Prostate gland (tissue), 2 donors: ENCODE measurements at regions not wholly inside any gene's neighbourhood (a gene's known extent, or its start where the extent isn't known, plus 50 kb on each side); places are given as distances from the start of the nearest gene placed in this dataset.

Experiments used
- DNase-seq: peaks from one replicate; pipeline ENCODE4 v3.0.0-alpha.2; 2019; ENCODE audit warnings: low spot score
- H3K27ac ChIP-seq, 2 donors: fragments of 200-600 bp; sonication (generic); 2 replicates each; pipeline ENCODE4 v1.5.1; 2017 to 2019
- H3K27me3 ChIP-seq: fragments of 200-600 bp; sonication (generic); replicated peaks from 2 replicates; pipeline ENCODE4 v1.5.1; 2019; ENCODE audit not compliant: insufficient read depth
- H3K36me3 ChIP-seq, 2 donors: fragments of 200-600 bp; sonication (generic); 1 replicate in 1 of 2; 2 replicates in 1 of 2; pipeline versions ENCODE4 v1.5.1 to v1.8.1; 2017 to 2019
- H3K4me1 ChIP-seq: fragments of 200-600 bp; sonication (generic); replicated peaks from 2 replicates; pipeline ENCODE4 v1.5.1; 2019
- H3K4me3 ChIP-seq, 2 donors: fragments of 200-600 bp; sonication (generic); 2 replicates each; pipeline ENCODE4 v1.5.1; 2017 to 2019
- H3K9me3 ChIP-seq: fragments of 200-600 bp; sonication (generic); 2 replicates; pipeline ENCODE4 v1.5.1; 2017
- CTCF ChIP-seq, 4 experiments: fragments of 200-600 bp in 2 of 4; fragments of 450-650 bp in 2 of 4; sonication (generic) in 2 of 4; IDR thresholded peaks; 1 replicate in 3 of 4; 2 replicates in 1 of 4; pipeline ENCODE4 v1.5.1; 2016 to 2019; ENCODE audit warnings: antibody characterized with exemption in 4 of 4, mild to moderate bottlenecking in 2 of 4, moderate library complexity in 2 of 4
- POLR2A ChIP-seq: fragments of 450-650 bp; IDR thresholded peaks from one replicate; pipeline ENCODE4 v1.6.1; 2016; ENCODE audit warnings: antibody characterized with exemption, mild to moderate bottlenecking
- POLR2AphosphoS5 ChIP-seq: sonication (generic); formaldehyde crosslinking; IDR thresholded peaks from one replicate; pipeline ENCODE4 v1.6.1; 2017; ENCODE audit warnings: antibody characterized with exemption
- WGBS: methylation state at CpG from one replicate; pipeline ENCODE4 v1.1.5; 2018; 5-methylcytosine and 5-hydroxymethylcytosine counted together
- intact Hi-C: fragments of 100-400 bp; cut with DNase I; formaldehyde crosslinking; loops from one replicate; pipeline ENCODE4 v1.14.2; 2022

GRCh38 chr7:131878777-131879176, 322.3 kb upstream of the PODXL start:
- no peak overlapping the region for H3K4me3 ChIP-seq
- no peak overlapping the region for H3K27ac ChIP-seq
- TF ChIP-seq CTCF (IDR thresholded peaks at IDR 0.05) (no peak), POLR2AphosphoS5 (no peak), POLR2A (no peak)
- no peaks in the 10 kb centered on the region for H3K9me3 ChIP-seq
- H3K4me1 ChIP-seq: no peaks in the 10 kb centered on the region
- 65% methylated on average over 2 of the region's 2 CpGs for WGBS
- intact Hi-C loops: no loop called here
- no peak for DNase-seq
- no peaks in the 10 kb centered on the region for H3K36me3 ChIP-seq
- no peaks in the 10 kb centered on the region for H3K27me3 ChIP-seq

- Histone ChIP-seq H3K9me3 (no peaks in the 10 kb centered on the region), H3K36me3 (no peaks in the 10 kb centered on the region), H3K27ac (no peak overlapping the region), H3K4me1 (no peaks in the 10 kb centered on the region), H3K4me3 (no peak overlapping the region), H3K27me3 (no peaks in the 10 kb centered on the region)
- TF ChIP-seq POLR2AphosphoS5: no peak
- TF ChIP-seq CTCF (IDR thresholded peaks at IDR 0.05): no peak
- no peak for TF ChIP-seq POLR2A
- no peak for DNase-seq
- 44% methylated on average over 6 of the region's 6 CpGs for WGBS
- intact Hi-C loops: no loop called here
Measured at GRCh38 chr7:131873581-131873980, 317.2 kb upstream of the PODXL start.

GRCh38 chr7:131869986-131870385, 313.6 kb upstream of the PODXL start:
- Histone ChIP-seq H3K4me1 (no peaks in the 10 kb centered on the region), H3K27me3 (no peaks in the 10 kb centered on the region), H3K36me3 (no peaks in the 10 kb centered on the region), H3K9me3 (no peaks in the 10 kb centered on the region), H3K4me3 (no peak overlapping the region), H3K27ac (no peak overlapping the region)
- TF ChIP-seq POLR2AphosphoS5 (no peak), POLR2A (no peak), CTCF (IDR thresholded peaks at IDR 0.05) (no peak)
- intact Hi-C loops: no loop called here
- DNase-seq: no peak
- 88% methylated on average over 1 of the region's 1 CpG for WGBS

GRCh38 chr7:131869169-131869844, 312.9 kb upstream of the PODXL start:
- no peaks in the 10 kb centered on the region for H3K27me3 ChIP-seq
- H3K4me1 ChIP-seq: no peaks in the 10 kb centered on the region
- intact Hi-C loops: no loop called here
- no peaks in the 10 kb centered on the region for H3K9me3 ChIP-seq
- no peaks in the 10 kb centered on the region for H3K36me3 ChIP-seq
- 69% methylated on average over 3 of the region's 3 CpGs for WGBS
- TF ChIP-seq CTCF (IDR thresholded peaks at IDR 0.05) (no peak), POLR2A (no peak), POLR2AphosphoS5 (no peak)
- H3K4me3 ChIP-seq: no peak overlapping the region
- H3K27ac ChIP-seq: no peak overlapping the region
- no peak for DNase-seq

GRCh38 chr7:131867461-131867860, 311.0 kb upstream of the PODXL start:
- TF ChIP-seq CTCF (IDR thresholded peaks at IDR 0.05) (no peak), POLR2AphosphoS5 (no peak)
- Histone ChIP-seq H3K36me3 (no peaks in the 10 kb centered on the region), H3K27ac (no peak overlapping the region), H3K4me3 (no peak overlapping the region), H3K4me1 (no peaks in the 10 kb centered on the region), H3K27me3 (no peaks in the 10 kb centered on the region), H3K9me3 (no peaks in the 10 kb centered on the region)
- no peak for DNase-seq
- 77% methylated on average over 4 of the region's 4 CpGs for WGBS
- intact Hi-C loops: no loop called here
